ENCODE measurements at regions not wholly inside any gene's neighbourhood (a gene's known extent, or its start where the extent isn't known, plus 50 kb on each side); places are given as distances from the start of the nearest gene placed in this dataset.
A peak's percentile ranks its signal among the peaks of the same experiment; 100 is the strongest.
"Not testable (repeated sequence)": the region's sequence is repeated elsewhere in the genome, so short reads cannot be mapped to it uniquely, and the experiment has no call there.

- intact Hi-C loops (cut with micrococcal nuclease; ENCODE audit: unreplicated experiment): loop anchor here (10.0 kb wide), 1 partner anchor 526 kb away; no protein-coding TSS in a partner anchor
- no peak overlapping the region for H2AFZ ChIP-seq (ENCODE audit: low read length)
- no TSS peak for BruUV-seq (replicated peaks)
- H3K9me2 ChIP-seq (ENCODE audit: insufficient read depth, low read length): no peaks in the 10 kb centered on the region
- H3K27ac ChIP-seq (ENCODE audit: low read depth, low read length, poor library complexity, severe bottlenecking): no peak overlapping the region
- H3K4me3 ChIP-seq (ENCODE audit: low read depth, low read length, poor library complexity, severe bottlenecking): no peak overlapping the region
- H3K36me3 ChIP-seq (ENCODE audit: insufficient read depth, low read length): no peaks in the 10 kb centered on the region
- H3K4me2 ChIP-seq (ENCODE audit: low read length): no peak overlapping the region
- DNase-seq (ENCODE audit: low spot score): no peak
- no peaks in the 10 kb centered on the region for H3K79me2 ChIP-seq (ENCODE audit: insufficient read depth, low read depth, low read length)
- ChIA-PET CTCF (ENCODE audit: unreplicated experiment) (no interaction called here), POLR2A (no interaction called here)
- TF ChIP-seq CTCF (conservative IDR thresholded peaks at IDR 0.05; ENCODE audit: low read length) (no peak), EZH2phosphoT487 (IDR thresholded peaks at IDR 0.05; ENCODE audit: borderline replicate concordance, low read depth, low read length) (no peak)
- no peaks in the 10 kb centered on the region for H4K20me1 ChIP-seq (ENCODE audit: insufficient read depth, low read length)
- no peaks in the 10 kb centered on the region for H3K9me3 ChIP-seq (ENCODE audit: low read length)
- H3K4me1 ChIP-seq (ENCODE audit: insufficient read depth, low read length, poor library complexity, severe bottlenecking): no peaks in the 10 kb centered on the region
Observed at GRCh38 chr2:61660511-61661388, 122.6 kb upstream of the XPO1 start.

DNA sequence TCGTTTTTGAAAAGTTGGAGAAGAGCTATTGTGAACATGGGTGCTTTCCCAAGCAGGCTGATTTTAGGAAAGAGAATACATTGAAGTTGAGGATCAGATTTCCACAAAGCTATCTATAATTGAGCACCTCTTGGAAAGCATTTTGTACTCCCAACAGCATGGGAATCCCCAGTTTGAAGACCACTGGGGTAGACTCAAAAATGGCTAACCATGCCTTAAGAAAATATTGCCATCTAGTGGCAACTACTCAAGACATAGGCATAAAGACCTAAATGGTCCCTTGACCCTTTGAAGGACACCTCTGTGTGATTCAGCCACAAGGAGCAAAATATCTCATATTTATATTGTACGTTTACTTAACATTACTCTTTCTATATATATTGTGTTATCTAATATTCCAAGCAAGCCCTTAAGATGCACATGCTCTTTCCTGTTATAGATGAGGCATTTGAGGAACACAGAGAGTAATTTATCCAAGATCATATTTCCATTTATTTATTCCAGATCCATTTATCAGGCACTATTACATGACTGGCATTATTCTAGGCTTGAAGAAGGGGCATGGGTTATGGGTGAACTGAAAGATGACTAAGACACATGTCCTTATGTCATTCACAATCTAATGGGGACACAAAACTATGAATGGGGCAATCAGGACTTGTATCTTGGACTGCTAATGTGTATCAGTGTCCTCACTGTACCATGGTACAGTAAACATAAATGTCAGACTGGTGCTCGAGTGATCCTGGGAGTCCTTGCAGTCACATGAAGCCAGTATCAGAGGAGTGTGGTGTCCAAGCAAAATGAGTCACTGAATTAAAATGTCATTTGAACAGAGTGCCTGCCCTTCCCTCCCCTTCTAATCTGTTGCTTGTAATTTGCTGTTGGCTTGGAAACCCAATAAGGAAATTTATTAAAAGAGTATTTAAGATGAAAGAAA is 121.0 kb upstream of the XPO1 start:
- Histone ChIP-seq H3K27ac (ENCODE audit: low read depth, low read length, poor library complexity, severe bottlenecking) (no peak overlapping the region), H3K9me2 (ENCODE audit: insufficient read depth, low read length) (no peaks in the 10 kb centered on the region), H3K36me3 (ENCODE audit: insufficient read depth, low read length) (no peaks in the 10 kb centered on the region), H3K9me3 (ENCODE audit: low read length) (no peaks in the 10 kb centered on the region), H4K20me1 (ENCODE audit: insufficient read depth, low read length) (no peaks in the 10 kb centered on the region), H3K4me3 (ENCODE audit: low read depth, low read length, poor library complexity, severe bottlenecking) (no peak overlapping the region), H2AFZ (ENCODE audit: low read length) (no peak overlapping the region), H3K4me1 (ENCODE audit: insufficient read depth, low read length, poor library complexity, severe bottlenecking) (no peaks in the 10 kb centered on the region), H3K79me2 (ENCODE audit: insufficient read depth, low read depth, low read length) (no peaks in the 10 kb centered on the region), H3K4me2 (ENCODE audit: low read length) (no peak overlapping the region)
- TF ChIP-seq CTCF (conservative IDR thresholded peaks at IDR 0.05; ENCODE audit: low read length) (peak; percentile 88), EZH2phosphoT487 (IDR thresholded peaks at IDR 0.05; ENCODE audit: borderline replicate concordance, low read depth, low read length) (no peak)
- intact Hi-C loops (cut with micrococcal nuclease; ENCODE audit: unreplicated experiment): no loop called here
- ChIA-PET POLR2A (no interaction called here), CTCF (ENCODE audit: unreplicated experiment) (no interaction called here)
- no TSS peak for BruUV-seq (replicated peaks)
- DNase-seq (ENCODE audit: low spot score): peak; percentile 80

GRCh38 chr2:61649946-61650345 is 111.8 kb upstream of the XPO1 start:
- DNase-seq (ENCODE audit: low spot score); H2AFZ ChIP-seq (ENCODE audit: low read length); H3K4me1 ChIP-seq (ENCODE audit: insufficient read depth, low read length, poor library complexity, severe bottlenecking); H3K4me2 ChIP-seq (ENCODE audit: low read length); H3K9me3 ChIP-seq (ENCODE audit: low read length); H3K27ac ChIP-seq (ENCODE audit: low read depth, low read length, poor library complexity, severe bottlenecking); H3K36me3 ChIP-seq (ENCODE audit: insufficient read depth, low read length); CTCF ChIA-PET (ENCODE audit: unreplicated experiment); intact Hi-C loops (cut with micrococcal nuclease; ENCODE audit: unreplicated experiment); POLR2A ChIA-PET; H4K20me1 ChIP-seq (ENCODE audit: insufficient read depth, low read length); H3K4me3 ChIP-seq (ENCODE audit: low read depth, low read length, poor library complexity, severe bottlenecking); H3K9me2 ChIP-seq (ENCODE audit: insufficient read depth, low read length); BruUV-seq (replicated peaks); H3K79me2 ChIP-seq (ENCODE audit: insufficient read depth, low read depth, low read length): not testable (repeated sequence)
